H1 (cell line): ENCODE measurements at regions not wholly inside any gene's neighbourhood (a gene's known extent, or its start where the extent isn't known, plus 50 kb on each side); places are given as distances from the start of the nearest gene placed in this dataset.

ENCODE experiments used
- CTCF ChIA-PET: fragments of 300-600 bp; sonication (Branson Sonifier 250); formaldehyde crosslinking; loops from one replicate; lab custom pipeline; 2021; ENCODE audit not compliant: partially characterized antibody; lab: Charles Lee
- POLR2A ChIA-PET: fragments of 300-600 bp; sonication (Branson Sonifier 250); formaldehyde crosslinking; loops from one replicate; lab custom pipeline; 2021; ENCODE audit warnings: inconsistent platforms; ENCODE audit not compliant: partially characterized antibody; lab: Charles Lee
- DNase-seq, 2 experiments: peaks; one replicate each; pipeline versions ENCODE4 v3.0.0 to v3.0.0-alpha.2; 2010 to 2022; ENCODE audit warnings: low spot score in 2 of 2, low read depth in 1 of 2, mixed read lengths in 1 of 2
- FAIRE-seq: peaks from 2 replicates; lab custom pipeline; 2011; peaks lifted over from hg19 to GRCh38; lab: Jason Lieb, UNC
- H2AFZ ChIP-seq: 2 replicates; pipeline ENCODE4 v1.8.1; 2012; ENCODE audit warnings: low read length, inconsistent platforms
- H2AK5ac ChIP-seq: 2 replicates; pipeline ENCODE4 v1.6.1; 2013; ENCODE audit warnings: low read depth, low read length
- H2BK120ac ChIP-seq: replicated peaks from 2 replicates; pipeline ENCODE3; 2013; ENCODE audit warnings: low read depth, low read length, inconsistent platforms
- H2BK12ac ChIP-seq: 2 replicates; pipeline ENCODE4 v1.6.1; 2013; ENCODE audit warnings: low read depth, low read length
- H2BK15ac ChIP-seq: 2 replicates; pipeline ENCODE4 v1.6.1; 2013; ENCODE audit warnings: low read length
- H2BK20ac ChIP-seq: 2 replicates; pipeline ENCODE4 v1.6.1; 2013; ENCODE audit warnings: low read length
- H2BK5ac ChIP-seq: 2 replicates; pipeline ENCODE4 v1.6.1; 2013; ENCODE audit warnings: low read depth, low read length
- H3K14ac ChIP-seq: 2 replicates; pipeline ENCODE4 v1.6.1; 2013; ENCODE audit warnings: inconsistent platforms; ENCODE audit not compliant: insufficient read length
- H3K18ac ChIP-seq: 2 replicates; pipeline ENCODE4 v1.6.1; 2013; ENCODE audit warnings: low read length; ENCODE audit errors: extremely low read depth
- H3K23ac ChIP-seq: 2 replicates; pipeline ENCODE4 v1.6.1; 2013; ENCODE audit warnings: inconsistent platforms; ENCODE audit not compliant: insufficient read length
- H3K23me2 ChIP-seq: 2 replicates; pipeline ENCODE4 v1.6.1; 2013; ENCODE audit warnings: low read depth, low read length
- H3K27ac ChIP-seq: 2 replicates; pipeline ENCODE4 v1.6.1; 2011; ENCODE audit warnings: low read depth, low read length, inconsistent platforms
- H3K27me3 ChIP-seq, 4 experiments: replicated peaks in 1 of 4; 1 replicate in 1 of 4; 2 replicates in 3 of 4; pipeline versions ENCODE4 v1.6.1 to v1.8.1; 2011 to 2013; ENCODE audit warnings: low read length in 3 of 4, mild to moderate bottlenecking in 3 of 4, inconsistent platforms in 2 of 4, mixed read lengths in 2 of 4, moderate library complexity in 1 of 4; ENCODE audit not compliant: control insufficient read depth in 3 of 4, insufficient read depth in 3 of 4; ENCODE audit errors: extremely low read depth in 1 of 4
- H3K36me3 ChIP-seq, 4 experiments: 2 replicates each; pipeline versions ENCODE4 v1.6.1 to v1.8.1; 2011 to 2013; ENCODE audit warnings: mild to moderate bottlenecking in 4 of 4, low read length in 3 of 4, moderate library complexity in 2 of 4, control low read depth in 1 of 4, inconsistent platforms in 1 of 4; ENCODE audit not compliant: insufficient read depth in 4 of 4, control insufficient read depth in 2 of 4
- H3K4ac ChIP-seq: replicated peaks from 2 replicates; pipeline ENCODE3; 2013; ENCODE audit warnings: low read length, low read depth, mixed read lengths, inconsistent platforms; ENCODE audit not compliant: insufficient read length
- H3K4me1 ChIP-seq, 4 experiments: replicated peaks in 1 of 4; 1 replicate in 1 of 4; 2 replicates in 3 of 4; pipeline versions ENCODE4 v1.6.1 to v1.8.1; 2011 to 2013; ENCODE audit warnings: low read length in 3 of 4, inconsistent platforms in 2 of 4, mixed read lengths in 1 of 4; ENCODE audit not compliant: insufficient read depth in 4 of 4, control insufficient read depth in 3 of 4
- H3K4me2 ChIP-seq, 2 experiments: 2 replicates each; pipeline versions ENCODE4 v1.6.1 to v1.8.1; 2011 to 2013; ENCODE audit warnings: low read depth in 2 of 2, low read length in 2 of 2, control low read depth in 1 of 2, inconsistent platforms in 1 of 2, mild to moderate bottlenecking in 1 of 2; ENCODE audit not compliant: insufficient read depth in 1 of 2
- H3K4me3 ChIP-seq, 4 experiments: fragments of 200-600, 300-600 bp in 1 of 4; sonication (generic), shearing (Covaris generic), sonication (Bioruptor Twin) in 1 of 4; 2 replicates each; pipeline versions ENCODE4 v1.5.1 to v1.8.1; 2011 to 2016; ENCODE audit warnings: low read length in 4 of 4, low read depth in 3 of 4, control low read depth in 2 of 4, inconsistent platforms in 2 of 4, mild to moderate bottlenecking in 2 of 4, mixed read lengths in 1 of 4, moderate library complexity in 1 of 4; ENCODE audit not compliant: insufficient read depth in 2 of 4; ENCODE audit errors: extremely low read depth in 1 of 4
- H3K56ac ChIP-seq: replicated peaks from 2 replicates; pipeline ENCODE3; 2013; ENCODE audit warnings: low read depth, mild to moderate bottlenecking, mixed read lengths, low read length, inconsistent platforms; ENCODE audit not compliant: insufficient read length
- H3K79me1 ChIP-seq: 2 replicates; pipeline ENCODE4 v1.6.1; 2013; ENCODE audit warnings: low read depth, low read length, control low read depth
- H3K79me2 ChIP-seq, 2 experiments: 2 replicates each; pipeline versions ENCODE4 v1.6.1 to v1.8.1; 2012 to 2013; ENCODE audit warnings: low read length in 2 of 2, mild to moderate bottlenecking in 2 of 2, inconsistent platforms in 1 of 2; ENCODE audit not compliant: insufficient read depth in 2 of 2, control insufficient read depth in 1 of 2
- H3K9ac ChIP-seq, 4 experiments: replicated peaks in 1 of 4; 1 replicate in 1 of 4; 2 replicates in 3 of 4; pipeline versions ENCODE4 v1.6.1 to v1.8.1; 2011 to 2013; ENCODE audit warnings: low read depth in 3 of 4, low read length in 3 of 4, control low read depth in 2 of 4, mild to moderate bottlenecking in 2 of 4, moderate library complexity in 2 of 4, inconsistent platforms in 1 of 4; ENCODE audit errors: extremely low read depth in 1 of 4
- H3K9me3 ChIP-seq, 2 experiments: 2 replicates each; pipeline versions ENCODE4 v1.6.1 to v1.8.1; 2012 to 2013; ENCODE audit warnings: mild to moderate bottlenecking in 2 of 2, moderate library complexity in 2 of 2, control low read depth in 1 of 2, inconsistent platforms in 1 of 2, low read depth in 1 of 2, low read length in 1 of 2, mixed read lengths in 1 of 2; ENCODE audit not compliant: insufficient read depth in 2 of 2
- H4K20me1 ChIP-seq, 2 experiments: replicated peaks in 1 of 2; 2 replicates each; pipeline versions ENCODE3 to v1.8.1; 2011 to 2013; ENCODE audit warnings: inconsistent platforms in 2 of 2, low read length in 2 of 2, mild to moderate bottlenecking in 1 of 2; ENCODE audit not compliant: insufficient read depth in 2 of 2, control insufficient read depth in 1 of 2
- H4K5ac ChIP-seq: 2 replicates; pipeline ENCODE4 v1.6.1; 2013; ENCODE audit warnings: low read length, low read depth, mixed read lengths, inconsistent platforms; ENCODE audit not compliant: insufficient read length
- H4K8ac ChIP-seq: 2 replicates; pipeline ENCODE4 v1.8.0; 2013; ENCODE audit warnings: mild to moderate bottlenecking, moderate library complexity, low read length, inconsistent platforms; ENCODE audit not compliant: insufficient read depth; ENCODE audit errors: extremely low read depth
- H4K91ac ChIP-seq: replicated peaks from 2 replicates; pipeline ENCODE3; 2013; ENCODE audit warnings: low read length, mixed read lengths, inconsistent platforms; ENCODE audit not compliant: insufficient read length
- FOSL1 ChIP-seq: IDR thresholded peaks from 2 replicates; pipeline ENCODE4 v1.6.1; 2011; ENCODE audit warnings: mild to moderate bottlenecking, low read depth, low read length, moderate library complexity; ENCODE audit not compliant: insufficient read depth
- JUND ChIP-seq: IDR thresholded peaks from 2 replicates; pipeline ENCODE4 v1.6.1; 2011; ENCODE audit warnings: mild to moderate bottlenecking, improper control_type of control experiment, low read length
- PHF8 ChIP-seq: fragments of 200-600 bp; sonication (generic); conservative IDR thresholded peaks from 2 replicates; pipeline ENCODE4 v1.7.1; 2012; ENCODE audit warnings: low read depth, mild to moderate bottlenecking, inconsistent platforms, low read length, moderate library complexity
- POU5F1 ChIP-seq: IDR thresholded peaks from 2 replicates; pipeline ENCODE4 v1.6.1; 2011; ENCODE audit warnings: low read depth, mild to moderate bottlenecking, low read length, moderate library complexity
- RFX5 ChIP-seq: IDR thresholded peaks from 2 replicates; pipeline ENCODE4 v1.6.1; 2011; ENCODE audit warnings: low read depth, low read length, improper control_type of control experiment, borderline replicate concordance
- TCF12 ChIP-seq: IDR thresholded peaks from 2 replicates; pipeline ENCODE4 v1.6.1; 2011; ENCODE audit warnings: low read depth, mild to moderate bottlenecking, low read length
- USF2 ChIP-seq: IDR thresholded peaks from 2 replicates; pipeline ENCODE4 v1.6.1; 2011; ENCODE audit warnings: low read length, improper control_type of control experiment
- WGBS, 2 experiments: shearing (Covaris generic) in 1 of 2; methylation state at CpG; one replicate each; pipeline versions ENCODE4 v1.1.6 to v1.1.7; 2013 to 2015; ENCODE audit warnings: low lambda C conversion rate in 2 of 2, mixed read lengths in 2 of 2, inconsistent platforms in 1 of 2, low coverage in 1 of 2, missing lambda C conversion rate in 1 of 2; ENCODE audit not compliant: insufficient replicate concordance in 2 of 2, insufficient coverage in 1 of 2, insufficient read length in 1 of 2; ENCODE audit errors: extremely low coverage in 1 of 2, missing lambda C conversion rate in 1 of 2; 5-methylcytosine and 5-hydroxymethylcytosine counted together

GRCh38 chr16:64687786-64688185 lies 434.1 kb downstream of the CDH11 start:
- Histone ChIP-seq H3K9ac (no peak overlapping the region), H3K79me1 (no peaks in the 10 kb centered on the region), H2AFZ (no peak overlapping the region), H3K4ac (no peak overlapping the region), H2BK15ac (no peak overlapping the region), H4K91ac (no peak overlapping the region), H2BK20ac (no peak overlapping the region), H3K36me3 (no peaks in the 10 kb centered on the region), H4K5ac (no peak overlapping the region), H3K9me3 (no peaks in the 10 kb centered on the region), H3K4me3 (no peak overlapping the region), H2BK5ac (no peak overlapping the region), H4K20me1 (no peaks in the 10 kb centered on the region), H3K23ac (no peak overlapping the region), H2BK120ac (no peak overlapping the region), H2BK12ac (no peak overlapping the region), H3K18ac (no peak overlapping the region), H3K79me2 (no peaks in the 10 kb centered on the region), H3K23me2 (no peaks in the 10 kb centered on the region), H3K4me1 (no peaks in the 10 kb centered on the region), H3K27me3 (peaks cover 0 to 1% (median 0%) of the 10 kb centered on the region in 4 experiments; a peak in 1 of 7 replicates), H3K56ac (no peak overlapping the region), H3K27ac (no peak overlapping the region), H3K14ac (no peak overlapping the region), H3K4me2 (no peak overlapping the region), H4K8ac (no peak overlapping the region), H2AK5ac (no peak overlapping the region)
- WGBS, 2 experiments, result 89% methylated on average over 4 of the region's 4 CpGs; no CpG with 5 or more reads in 1 of the 2 experiments
- DNase-seq (no peak), FAIRE-seq (no peak)
- ChIA-PET CTCF (no interaction called here), POLR2A (no interaction called here)
- TF ChIP-seq TCF12 (no peak), USF2 (no peak), RFX5 (no peak), JUND (no peak), PHF8 (no peak), POU5F1 (no peak), FOSL1 (no peak)
